SKM-1 (cell line): ENCODE measurements at regions not wholly inside any gene's neighbourhood (a gene's known extent, or its start where the extent isn't known, plus 50 kb on each side); places are given as distances from the start of the nearest gene placed in this dataset.

Experiments used
- DNase-seq: peaks from one replicate; lab custom pipeline; 2025; ENCODE audit not compliant: unreplicated experiment; lab: John Stamatoyannopoulos, UW

DNA sequence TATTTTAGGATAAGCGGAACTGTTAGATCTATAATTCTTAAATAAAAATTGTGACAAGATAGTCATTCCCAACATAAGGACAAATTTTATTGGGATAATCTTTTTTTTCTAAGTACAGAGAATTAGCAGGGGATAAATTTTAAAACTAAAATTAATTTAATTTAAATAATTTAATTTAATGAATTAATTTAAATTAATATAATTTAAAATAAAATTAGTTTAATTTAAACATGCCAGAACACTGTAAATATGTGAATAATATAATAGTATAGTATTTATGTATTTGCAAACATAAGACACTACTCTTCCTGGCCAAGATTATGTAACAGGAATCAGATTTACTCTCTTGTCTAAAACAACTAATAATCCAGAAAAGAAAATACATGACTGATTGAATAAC lies 1055.9 kb downstream of the PDHA2 start:
- no peak for DNase-seq

DNA sequence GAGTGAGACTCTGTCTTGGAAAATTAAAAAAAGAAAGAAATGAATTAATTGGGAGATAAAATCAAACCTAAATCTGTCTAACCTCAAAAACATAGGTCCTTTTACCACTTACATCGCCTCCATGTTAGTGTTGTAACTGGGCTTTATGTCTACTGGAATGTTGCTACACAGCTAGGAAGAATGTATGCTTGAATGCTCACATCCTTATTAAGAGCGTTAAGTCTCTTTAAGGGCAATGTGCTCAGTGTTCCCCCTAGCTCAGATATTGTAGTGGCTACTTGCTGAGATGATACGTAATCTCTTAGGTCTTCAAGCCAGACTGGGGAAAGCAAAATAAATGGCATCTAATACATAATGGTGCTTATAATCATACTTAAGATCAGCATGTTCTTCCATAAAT lies 1072.8 kb downstream of the PDHA2 start:
- no peak for DNase-seq

DNA sequence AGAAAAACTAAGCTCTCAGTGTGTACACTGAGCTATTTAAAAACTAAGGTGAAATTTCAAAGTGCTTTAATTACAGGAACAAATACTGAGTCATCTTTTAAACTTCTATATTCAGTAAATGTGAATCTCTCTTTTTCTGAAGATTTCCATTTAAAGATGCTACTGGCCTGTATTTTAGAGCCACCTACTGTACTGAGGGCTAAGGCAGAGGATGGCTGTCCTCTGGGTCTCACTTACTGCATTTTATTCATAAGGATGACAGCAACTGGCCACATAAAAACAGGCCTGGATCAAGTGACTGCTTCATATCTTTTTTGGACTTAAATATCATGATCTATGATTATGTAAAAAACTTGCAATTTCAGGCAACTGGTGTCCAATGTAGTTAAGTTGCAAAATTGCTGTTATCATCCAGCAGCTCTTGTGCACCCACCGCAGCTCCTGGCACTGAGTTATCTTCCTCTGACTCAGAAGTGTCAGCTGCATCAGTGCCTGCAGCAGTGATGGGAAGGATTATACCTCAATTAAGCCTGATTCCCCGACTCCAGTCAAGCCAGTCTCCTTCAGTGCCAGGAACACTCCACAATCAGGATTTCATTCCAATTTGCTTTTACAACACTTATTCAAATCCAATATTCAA lies 1073.7 kb downstream of the PDHA2 start:
- no peak for DNase-seq

DNA sequence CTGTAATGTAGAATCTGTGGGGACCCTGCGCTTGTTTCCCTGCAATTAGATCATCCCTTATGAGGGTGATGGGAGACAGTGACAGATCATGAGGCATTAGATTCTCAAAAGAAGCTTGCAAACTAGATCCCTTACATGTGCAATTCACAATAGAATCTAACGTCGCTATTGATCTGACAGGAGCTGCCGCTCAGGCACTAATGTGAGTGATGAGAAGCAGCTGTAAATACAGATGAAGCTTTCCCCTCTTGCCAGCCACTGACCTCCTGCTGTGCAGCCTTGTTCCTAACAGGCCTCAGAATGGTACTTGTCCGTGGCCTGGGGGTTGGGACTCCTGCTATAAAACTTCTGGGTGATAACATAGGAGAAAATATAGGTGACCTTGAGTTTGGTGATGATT lies 1076.8 kb downstream of the PDHA2 start:
- DNase-seq = no peak

DNA sequence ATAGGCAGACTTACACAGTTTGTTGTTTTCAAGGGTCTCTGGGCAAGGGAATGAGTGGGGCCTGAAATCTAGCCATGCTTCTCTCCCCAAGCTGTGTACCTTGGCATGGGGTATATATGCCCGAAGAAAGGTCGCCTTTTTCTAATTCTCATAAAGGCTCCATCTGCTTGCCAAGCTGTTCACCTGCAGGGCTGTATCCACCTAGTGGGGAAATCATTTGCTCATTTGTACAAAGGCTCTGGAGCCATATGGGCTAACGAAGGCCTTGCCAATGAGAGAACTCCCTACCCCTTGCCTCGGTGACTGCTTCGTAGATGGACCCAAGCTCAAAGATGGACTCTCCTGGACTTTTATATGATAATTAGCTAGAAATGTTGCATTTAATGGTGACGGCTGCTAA lies 1097.0 kb downstream of the PDHA2 start:
- no peak for DNase-seq

DNA sequence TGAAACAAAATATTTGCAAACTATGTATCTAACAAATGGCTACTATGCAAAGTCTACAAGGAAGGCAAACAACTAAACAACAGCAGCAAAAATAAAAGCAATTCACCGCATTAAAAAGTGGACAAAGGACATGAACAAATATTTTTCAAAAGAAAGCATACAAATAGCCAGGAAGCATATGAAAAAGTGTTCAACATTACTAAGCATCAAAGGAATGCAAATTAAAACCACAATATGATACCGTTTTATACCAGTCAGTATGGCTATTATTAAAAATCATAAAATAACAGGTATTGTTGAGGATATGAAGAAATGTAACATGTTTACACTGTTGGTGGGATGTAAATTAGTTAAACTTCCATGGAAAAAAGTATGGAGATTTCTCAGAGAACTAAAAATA lies 1106.7 kb downstream of the PDHA2 start:
- DNase-seq = no peak

DNA sequence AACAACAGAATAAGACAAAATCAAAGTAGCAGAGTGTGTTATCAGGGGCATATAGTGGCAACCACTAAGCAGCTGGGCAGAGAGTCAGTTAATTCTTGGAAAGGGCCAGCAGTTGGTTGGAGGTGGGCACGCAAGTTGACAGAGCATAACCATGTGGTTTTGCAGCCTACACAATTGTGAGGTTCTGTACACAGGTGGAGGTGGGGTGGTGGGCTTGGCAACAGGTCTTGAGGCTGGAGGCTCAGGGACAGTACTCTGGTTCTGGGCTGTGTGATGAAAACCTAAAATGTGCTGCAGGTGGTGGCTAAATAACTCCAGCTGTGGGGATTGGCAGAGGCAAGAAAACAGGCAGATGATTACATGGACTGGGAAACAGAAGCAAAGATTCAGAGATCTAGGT lies 1112.7 kb downstream of the PDHA2 start:
- no peak for DNase-seq

DNA sequence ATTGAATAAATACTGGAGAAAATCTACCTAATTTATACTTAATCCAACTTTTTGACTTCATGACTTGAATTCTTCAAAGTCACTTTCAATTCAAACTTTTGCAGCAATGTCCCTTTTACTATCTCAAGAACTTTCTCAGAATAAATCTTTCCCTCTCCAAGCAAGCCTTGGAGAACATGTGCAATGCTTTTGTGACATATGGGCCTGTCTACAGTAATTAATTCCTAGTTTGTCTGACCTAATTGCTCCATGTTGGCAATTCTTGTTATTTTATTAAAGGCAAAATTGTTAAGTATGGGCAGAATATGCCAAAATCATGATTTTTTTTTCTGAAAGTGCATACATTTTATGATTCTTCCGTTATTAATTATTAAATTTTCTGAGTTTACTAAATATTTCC lies 1115.3 kb downstream of the PDHA2 start:
- DNase-seq = no peak

DNA sequence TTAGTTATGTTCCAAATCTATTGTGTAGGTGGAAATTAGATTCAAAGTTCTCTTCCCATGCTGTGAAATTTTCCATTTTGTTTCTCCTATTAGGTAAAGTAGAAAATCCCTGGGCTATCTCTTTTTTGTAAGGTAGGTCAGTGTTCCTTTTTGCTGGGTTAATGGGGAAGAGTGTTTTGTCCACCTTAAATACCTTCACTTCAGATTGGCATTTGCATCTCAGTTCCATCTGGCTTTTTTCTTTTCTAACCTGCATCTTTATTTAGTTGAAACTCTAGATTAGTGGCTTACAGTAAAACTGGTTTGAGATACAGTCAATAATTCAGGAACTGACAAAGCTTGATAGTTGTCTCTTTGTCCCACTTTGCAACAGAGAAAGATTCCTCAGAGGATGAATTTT lies 1115.8 kb downstream of the PDHA2 start:
- DNase-seq = no peak

DNA sequence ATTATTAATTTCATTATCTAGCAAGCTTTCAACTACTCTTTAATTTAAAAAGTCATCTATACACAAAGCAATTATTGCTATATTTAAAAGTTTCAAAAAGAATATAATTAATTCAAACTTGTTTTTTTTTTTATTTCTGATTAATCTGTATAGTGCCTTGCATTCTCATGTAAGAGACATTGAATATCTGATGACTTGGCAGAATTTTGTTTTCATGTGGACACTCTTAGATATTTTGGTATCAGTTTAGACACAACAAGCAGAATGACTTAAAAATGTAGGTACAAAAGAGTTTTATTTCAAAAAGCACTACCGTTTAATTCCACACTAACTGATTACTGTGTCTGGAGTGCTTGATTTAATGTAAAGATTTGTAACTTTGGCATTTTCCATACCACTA lies 1129.6 kb downstream of the PDHA2 start:
- no peak for DNase-seq

DNA sequence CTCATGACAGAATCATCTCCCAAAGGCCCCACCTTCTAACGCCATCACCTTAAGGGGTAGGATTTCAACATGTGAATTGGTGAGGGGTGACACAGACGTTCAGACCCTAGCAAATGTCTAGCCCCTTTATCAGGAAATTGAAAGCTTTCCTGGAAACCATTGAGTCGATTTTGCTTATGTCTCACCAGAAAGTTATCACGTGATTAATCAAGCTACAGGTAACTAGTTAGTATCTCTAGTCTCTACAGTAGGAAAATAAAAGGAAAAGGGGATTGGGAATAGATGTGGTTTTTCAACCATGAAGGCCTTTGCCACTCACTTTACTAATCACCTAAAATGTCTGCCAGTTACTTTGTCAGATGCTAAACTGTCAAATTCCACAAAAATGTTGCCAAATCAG lies 1133.0 kb downstream of the PDHA2 start:
- no peak for DNase-seq

DNA sequence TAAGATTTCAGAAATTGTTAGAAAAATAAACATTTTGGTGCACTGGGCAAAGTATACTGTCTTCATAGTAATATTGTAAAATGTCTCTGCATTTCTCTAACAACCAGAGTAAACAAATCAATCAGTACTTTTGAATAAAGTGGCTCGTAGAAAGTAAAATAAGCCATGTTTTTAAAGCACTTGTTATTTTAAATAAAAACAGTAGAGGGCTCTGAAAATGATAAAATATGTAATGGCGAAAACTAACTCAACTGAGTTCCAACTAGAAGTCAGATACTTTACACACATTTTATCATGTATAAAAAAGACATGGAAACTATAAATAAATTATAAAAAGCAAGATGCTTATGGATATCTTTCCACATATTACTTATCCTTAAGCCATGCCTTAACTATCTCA lies 1134.4 kb downstream of the PDHA2 start:
- DNase-seq = no peak

DNA sequence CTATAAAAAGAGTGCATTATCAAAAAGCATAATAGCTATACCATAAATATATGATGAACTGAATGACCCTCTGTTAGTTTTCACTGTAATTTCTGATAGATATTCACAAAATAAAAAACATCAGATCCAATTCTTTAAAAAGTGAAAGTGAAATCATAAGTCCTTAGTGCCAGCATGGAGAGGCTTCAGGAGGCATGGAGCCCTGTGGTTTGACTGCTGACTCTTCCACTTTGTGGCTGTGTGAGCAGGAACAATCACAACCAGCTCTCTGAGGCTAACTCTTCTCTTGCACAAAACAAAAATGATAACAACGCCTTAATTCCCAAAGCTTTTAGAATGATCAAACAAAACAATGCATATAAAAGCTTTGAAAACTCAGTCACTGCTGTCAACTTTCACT lies 1143.9 kb downstream of the PDHA2 start:
- DNase-seq = no peak

DNA sequence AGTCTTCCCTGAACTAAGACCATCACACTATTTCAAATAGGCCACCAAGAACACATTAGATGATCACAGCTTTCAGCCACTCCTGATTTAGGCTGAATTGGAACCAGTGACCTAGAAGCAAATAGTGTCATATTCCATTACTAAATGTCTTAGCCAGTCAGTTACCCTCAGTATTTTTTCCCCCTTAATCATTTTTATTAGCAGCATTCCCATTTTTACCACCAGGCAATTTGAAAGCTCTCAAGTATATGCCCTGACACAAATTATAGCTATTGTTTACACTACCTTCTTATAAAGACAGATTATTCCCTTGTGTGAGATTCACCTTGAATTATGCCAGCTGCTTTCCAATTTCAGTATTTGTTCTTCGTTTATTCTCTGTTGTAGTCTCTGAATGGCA lies 1146.9 kb downstream of the PDHA2 start:
- no peak for DNase-seq

DNA sequence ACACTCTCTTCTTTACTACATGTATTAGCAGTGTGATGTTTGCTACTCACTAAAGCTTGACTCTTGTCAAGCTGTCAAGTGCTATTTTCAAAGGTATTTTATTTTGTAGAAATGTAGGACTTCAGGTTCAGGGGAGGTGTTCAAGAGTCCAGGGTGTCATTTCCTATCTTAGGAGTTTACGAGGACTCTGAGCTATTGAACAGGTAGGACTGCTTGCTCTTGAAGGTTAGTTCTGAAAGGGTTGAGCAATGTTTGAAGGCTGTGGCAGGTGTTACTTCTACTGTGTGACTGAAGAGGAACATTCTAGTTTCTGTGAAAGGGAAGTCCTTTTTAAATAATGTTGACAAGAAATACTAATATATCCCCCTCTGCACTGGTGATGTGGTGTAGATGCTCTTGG lies 1151.2 kb downstream of the PDHA2 start:
- DNase-seq = no peak

DNA sequence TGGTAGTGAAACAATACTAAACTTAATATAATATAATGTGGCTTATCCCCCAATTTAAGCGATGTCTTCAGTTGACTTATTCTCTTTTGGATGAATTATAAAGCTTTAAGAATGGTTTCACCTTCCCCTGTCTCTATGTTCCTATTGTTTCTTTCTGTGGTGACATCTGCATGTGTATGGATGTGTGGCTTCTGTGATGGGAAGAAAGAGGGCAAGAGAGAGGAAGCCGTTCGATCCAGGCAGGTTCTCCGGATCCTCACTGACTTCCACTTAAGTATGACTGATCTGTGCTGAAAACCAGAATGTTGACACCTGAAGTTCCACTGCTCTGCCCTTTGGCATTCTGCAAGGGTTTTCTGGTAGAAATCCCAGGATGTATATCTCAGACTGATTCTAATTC lies 1150.8 kb downstream of the STPG2 start:
- no peak for DNase-seq

DNA sequence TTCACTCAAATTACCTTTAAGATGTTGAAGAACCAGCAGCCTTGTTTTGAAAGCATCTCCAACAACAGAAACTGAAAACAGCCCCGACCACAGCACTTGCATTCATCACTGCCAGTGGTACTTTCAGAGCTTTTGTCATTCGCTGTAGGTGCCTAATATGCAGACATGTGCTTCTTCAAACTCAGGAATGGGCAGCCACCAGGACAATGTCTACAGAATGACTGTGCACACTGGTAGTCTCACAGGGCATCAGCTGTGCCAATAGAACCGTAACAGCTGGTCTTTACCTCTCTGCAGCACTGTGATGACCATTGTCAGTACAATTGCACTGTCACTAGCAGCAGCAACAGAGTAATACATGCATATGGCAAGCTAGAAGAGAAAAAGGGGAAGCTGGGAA lies 1149.7 kb downstream of the STPG2 start:
- no peak for DNase-seq

DNA sequence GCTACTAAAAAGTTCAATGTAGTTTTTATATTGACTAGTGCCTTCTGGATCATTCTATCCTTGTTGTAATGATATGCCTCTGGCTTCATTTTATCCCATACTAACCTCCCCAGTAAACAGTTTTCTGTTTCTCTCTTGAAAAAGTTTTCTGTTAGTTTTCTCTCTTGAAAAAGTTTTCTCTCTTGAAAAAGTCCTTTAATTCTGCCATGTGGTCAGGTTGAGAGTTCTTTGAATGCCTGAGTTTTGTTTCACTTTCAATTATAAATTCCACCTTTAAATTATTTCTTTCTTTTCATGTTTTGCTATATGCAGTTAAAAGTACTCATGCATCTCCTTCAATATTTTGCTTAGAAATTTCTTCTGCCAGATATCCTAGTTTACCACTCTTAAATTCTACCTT lies 1139.6 kb downstream of the STPG2 start:
- DNase-seq = no peak

DNA sequence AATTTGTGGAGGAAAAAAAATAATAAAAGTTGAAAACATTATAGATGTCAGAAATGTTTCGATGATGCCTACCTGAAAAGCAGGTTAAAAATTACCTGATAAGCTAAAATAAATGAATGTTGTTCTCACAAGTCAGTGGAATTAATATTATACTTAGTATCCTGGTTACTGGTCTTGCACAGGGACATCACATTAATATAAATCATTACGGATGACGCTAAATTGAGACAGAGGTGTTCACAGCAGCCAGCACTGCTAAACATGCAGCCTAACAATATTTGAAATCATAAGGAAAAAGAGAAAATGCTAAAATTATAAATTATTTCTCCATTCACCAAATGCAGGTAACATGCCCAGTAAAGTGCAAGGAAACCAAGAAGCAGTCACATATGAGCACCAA lies 1130.0 kb downstream of the STPG2 start:
- DNase-seq = no peak

DNA sequence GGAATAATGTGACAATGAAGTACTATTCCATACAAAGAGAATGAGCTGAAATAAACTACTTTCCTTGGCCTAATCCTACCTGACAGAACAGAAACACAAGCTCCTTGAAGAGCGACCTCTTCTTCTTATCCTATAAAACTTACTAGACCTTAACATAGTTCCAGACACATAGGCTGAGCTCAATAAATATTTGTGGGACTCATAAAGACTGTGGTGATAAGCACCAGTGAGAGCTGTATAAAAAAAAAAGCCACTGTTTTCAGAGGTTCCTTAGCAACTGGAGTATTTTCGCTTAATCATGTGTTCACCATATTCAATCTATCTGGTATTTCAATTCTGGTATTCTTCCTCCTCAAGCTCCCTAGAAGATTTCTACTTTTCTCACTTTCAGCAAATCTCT lies 1129.6 kb downstream of the STPG2 start:
- DNase-seq = no peak

DNA sequence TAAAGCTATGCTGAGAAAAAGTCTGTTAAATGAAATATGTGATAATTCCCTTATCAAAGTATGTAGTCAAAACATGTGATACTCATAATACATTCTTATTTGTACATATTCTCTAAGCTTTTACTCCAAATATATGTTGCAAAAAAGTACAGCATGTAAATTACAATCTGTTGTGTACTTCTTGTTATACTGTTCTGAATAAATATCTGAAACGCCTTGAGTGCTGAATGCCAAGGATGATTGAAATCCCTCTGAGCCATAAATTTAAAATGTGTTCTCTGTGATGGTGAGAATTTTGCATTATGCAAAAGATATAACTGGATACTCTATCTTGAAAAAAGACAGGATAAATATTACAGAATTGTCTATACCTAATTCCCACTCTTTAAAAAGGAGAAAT lies 1128.0 kb downstream of the STPG2 start:
- DNase-seq = no peak

DNA sequence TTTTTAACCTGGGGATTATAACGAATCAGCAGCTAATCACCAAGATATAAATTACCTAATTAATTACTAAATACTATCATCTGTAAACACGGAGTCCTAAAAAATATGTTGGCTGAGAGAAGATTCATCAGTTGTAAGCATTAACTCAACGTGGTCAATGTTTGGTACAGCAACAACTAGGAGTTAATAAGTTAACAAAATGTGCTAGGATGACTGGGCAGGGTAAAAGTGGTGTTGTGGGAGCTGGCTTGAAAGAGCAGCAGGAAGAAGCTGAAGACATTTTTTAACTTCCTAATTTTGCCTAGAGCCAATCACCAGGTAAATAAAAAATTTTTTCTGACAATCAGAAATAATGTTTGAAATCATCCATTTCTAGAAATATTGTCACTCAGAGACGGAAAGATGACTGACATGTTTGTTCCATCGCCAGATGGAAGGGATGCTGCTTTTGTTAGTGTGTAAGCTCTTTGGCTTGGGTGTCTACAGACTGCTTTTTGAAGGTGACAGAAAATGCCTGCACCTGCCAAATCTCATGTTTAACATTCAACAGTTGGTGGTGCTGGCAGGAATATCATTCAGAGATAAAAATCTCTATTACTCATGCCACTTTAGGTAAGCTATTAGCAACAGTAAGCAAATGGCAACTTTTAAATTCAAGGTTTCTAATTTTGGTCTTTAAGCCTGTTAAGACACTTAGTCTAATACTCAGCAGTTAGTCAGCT lies 1126.9 kb downstream of the STPG2 start:
- no peak for DNase-seq

DNA sequence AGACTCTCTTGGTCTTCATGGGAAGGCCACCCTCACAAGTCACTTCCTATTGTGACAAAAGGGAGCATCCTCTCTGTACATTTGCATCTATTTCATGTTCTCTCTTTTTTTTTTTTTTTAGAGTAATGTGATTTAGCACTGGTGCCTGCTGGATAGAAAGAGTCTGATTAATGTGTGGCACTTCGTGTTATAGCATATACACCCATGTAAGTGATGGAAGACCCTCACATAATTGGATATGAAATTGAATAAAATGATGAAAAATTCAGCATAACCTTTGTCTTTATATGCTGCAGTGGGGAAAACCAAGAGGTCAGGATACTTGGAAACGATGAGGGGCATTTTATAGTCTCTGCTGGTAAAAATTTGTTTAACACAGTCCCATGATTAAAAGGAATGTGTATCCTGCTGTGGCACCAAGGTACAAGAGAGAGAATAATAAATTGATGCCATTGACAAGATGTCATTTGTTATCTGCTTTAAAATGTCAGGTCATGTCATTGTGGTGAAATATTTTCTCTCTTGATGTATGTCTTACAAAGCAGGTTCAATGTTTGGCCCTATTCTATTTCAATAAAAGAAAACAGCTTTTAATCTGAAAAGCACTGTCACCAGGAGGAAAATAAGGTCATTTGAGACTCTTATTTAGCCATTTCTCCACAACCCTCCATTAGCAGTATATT lies 1115.4 kb downstream of the STPG2 start:
- no peak for DNase-seq
